ENCODE measurements at regions not wholly inside any gene's neighbourhood (a gene's known extent, or its start where the extent isn't known, plus 50 kb on each side); places are given as distances from the start of the nearest gene placed in this dataset.

DNA sequence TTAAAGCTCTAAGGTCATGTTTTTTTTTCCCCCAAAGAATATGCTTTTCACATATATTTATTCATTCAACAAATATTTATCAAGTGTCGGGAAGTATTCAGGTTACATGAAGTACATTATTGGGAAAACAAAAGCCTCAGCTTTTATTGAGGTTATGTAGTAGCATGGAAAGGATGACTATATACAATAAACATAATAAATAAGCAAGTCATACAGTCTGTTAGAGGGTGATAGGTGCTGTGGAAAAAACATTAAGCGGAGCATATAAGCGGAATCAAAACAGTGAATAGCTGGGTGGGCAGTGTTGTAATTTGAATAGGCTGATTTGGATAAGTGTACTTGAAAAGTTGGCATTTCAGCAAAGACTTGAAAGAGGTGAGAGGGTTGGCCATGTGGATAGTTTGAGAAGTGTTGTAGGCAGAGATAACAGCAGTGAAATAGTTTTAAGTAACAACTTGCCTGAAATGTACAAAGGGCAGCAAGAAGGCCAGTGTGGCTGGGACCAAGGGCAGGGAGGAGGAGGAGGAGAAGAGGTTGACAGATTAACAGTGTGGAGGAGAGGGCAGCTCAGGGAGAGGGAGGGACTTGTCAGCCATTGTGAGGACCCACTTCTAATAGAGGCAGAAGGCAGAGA, 558.7 kb downstream of the SPRY1 start:
- DNase-seq, result no peak

DNA sequence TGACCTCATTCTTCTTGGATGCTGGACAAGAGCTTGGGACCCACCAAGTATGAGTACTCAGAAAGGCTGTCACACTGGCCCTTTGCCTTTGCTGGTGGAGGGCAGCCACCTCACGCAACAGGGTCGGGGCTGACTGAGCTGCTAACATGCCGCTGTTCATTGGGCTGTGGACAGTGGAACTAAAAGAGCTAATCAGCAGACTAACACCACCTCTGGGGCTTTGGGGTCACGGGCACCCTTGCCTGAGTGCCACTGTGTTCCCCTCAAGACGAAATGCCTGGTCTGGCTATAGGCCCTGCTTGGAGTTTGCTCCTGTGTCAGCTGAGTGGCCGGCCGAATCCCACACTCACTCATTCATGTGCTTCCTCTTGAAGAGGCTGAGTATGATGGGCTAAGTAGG, 559.6 kb downstream of the SPRY1 start:
- no peak for DNase-seq

DNA sequence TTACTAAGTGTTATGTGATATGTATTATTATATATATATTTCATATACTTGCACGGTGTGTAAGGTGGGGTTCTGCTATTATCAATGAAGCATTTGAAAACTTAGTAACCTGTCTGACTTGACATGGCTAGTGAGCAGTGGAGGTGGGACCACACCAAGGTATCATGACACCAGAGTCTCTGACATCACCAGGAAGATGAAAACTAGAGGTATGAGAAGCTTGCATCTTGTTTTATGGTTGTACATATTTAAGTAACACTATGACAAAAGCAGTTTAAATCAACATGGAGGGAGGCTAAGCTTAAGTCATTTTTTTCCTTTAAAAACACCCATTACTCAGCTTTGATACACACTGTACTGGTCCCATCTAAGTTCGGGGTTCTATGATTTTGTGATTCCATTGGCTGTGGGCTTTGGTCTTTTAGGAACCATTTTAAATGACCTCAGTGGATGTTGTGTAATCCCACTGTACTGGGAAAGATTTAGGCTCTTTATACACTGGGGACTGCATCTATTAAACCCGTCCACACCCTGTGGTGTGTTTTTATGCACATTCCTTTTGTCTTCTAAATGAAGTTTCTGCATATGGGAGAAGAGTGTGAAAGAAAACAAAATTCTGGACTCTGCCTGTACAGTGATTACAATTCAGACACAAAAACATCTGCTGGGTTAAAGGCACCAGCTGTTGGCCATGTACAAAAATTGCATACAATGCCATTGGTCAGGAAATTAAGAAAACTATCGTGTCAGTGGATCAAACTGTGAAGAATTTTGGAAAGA, 570.6 kb downstream of the SPRY1 start:
- no peak for DNase-seq

DNA sequence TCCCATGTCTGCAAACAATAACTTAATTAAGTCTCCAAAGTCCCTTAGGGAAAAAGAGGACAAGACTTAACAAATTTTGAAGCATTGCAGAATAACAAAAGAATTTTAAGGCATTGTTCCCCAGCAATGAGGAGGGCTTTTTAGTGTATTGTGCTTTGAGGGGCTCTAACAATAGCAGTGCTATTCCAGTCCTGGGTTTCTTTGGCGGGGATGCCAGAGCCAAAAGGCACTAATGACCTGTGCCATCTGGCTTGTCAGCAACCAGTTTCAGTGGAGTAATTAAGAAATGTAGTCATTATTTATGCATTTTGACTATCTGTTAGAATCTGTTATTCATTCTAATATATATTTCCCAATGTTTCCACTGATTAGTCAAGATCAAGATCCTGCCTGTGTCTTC, 575.4 kb downstream of the SPRY1 start:
- DNase-seq, result no peak

DNA sequence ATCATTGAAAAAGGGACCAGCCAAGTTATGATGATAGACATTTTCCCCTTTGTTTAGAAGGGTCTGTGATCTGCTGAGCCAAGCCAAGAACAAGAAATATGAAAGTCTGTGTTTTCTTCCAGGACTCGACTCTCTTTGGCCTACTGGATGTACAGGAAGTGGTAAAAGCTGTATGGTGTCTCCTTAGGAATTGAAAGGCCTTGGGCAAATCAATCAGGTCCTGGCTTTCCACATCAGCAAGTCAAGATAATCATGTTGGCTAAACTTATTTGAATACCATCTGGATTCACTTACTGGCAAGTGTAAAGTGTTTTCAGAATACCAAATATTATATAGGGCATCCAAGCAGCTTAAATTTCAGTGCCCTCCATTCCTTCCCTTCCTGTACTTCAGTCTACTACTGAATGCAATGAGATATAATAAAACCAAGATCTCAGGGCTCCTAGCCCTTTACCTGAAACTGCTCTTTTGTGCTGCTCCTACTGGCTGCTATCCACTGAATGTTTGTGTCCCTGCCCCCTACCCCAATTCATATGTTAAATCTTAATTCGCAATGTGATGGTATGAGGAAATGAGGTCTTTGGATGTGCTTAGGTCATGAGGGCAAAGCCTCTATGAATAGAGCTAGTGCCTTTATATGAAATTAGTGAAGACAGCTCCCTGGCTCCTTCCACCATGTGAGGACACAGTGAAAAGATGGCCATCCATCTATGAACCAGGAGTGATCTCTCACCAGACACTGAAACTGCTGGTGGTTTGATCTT, 578.0 kb downstream of the SPRY1 start:
- no peak for DNase-seq

DNA sequence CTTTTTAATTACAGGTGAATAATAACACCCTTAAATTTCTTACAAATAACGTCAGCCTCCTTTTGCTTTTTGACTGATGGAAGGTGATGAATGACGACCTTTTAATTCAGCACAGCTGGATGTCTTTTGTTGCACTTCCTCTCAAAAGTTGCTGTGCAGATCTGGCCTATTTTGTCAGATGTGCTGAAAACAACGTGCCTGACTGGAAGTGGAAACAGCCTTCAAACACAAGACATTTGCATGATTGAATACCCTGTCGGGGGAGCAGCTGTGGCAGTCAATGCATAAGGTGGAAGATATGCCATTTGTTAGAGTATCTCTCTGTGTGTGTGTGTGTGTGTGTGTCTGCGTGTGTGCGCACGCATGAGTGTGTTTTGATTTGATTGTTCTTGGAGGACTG, 579.7 kb downstream of the SPRY1 start:
- DNase-seq, result no peak

DNA sequence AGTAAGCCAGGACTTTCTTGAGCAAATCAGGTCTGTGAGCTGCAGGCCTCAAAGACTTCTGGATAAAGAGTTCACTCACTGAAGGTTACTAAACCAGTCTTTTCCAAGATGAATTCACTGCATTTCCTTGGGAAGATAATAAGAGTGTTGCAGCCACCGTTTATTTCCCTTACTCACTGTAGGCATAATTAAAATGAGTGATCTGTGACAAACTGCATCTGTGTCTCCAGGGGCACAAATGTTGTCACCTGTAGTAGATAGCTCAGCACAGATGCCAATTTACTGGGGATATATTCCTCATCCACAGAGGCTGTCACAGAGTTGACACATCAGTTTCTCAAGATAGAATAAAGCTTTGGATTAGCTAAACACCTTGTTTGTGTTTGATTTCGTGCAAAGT, 580.2 kb downstream of the SPRY1 start:
- no peak for DNase-seq

DNA sequence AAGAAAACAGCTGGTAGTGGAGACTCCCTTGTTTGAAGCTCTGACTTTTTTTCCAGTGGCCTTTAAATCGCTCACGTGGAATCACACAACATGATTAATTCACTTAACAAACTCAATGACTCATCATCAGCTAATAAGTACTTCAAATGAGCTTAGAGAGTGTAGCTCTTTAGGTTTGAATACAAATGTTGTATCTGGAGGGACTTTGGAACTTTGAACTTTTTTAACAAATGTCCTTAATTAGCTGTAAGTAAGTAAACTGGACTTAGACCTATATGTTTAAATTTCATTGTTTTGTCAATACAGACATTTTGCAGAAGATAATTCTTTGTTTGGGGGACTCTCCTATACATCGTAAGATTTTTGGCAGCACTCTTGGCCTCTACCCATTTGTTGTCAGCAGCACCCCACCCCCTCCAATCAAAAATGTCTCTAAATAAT, 581.1 kb downstream of the SPRY1 start:
- no peak for DNase-seq

DNA sequence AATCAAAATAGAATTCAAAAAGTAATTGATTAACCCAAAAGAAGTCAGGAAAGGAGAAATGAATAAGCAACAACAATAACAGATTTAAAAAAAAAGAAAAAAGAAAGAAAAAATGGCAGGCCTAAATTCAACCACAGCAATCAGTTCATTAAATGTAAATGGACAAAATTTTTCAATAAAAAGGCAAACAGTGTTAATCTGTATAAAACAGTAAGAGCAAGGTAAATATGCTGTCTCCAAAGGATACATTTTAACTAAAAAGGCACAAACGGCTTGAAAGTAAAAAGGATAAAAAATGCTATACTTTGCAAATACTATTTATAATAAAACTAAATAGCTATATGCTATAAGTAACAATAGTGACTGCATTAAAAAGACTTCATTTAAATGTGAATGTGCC, 582.0 kb downstream of the SPRY1 start:
- no peak for DNase-seq

DNA sequence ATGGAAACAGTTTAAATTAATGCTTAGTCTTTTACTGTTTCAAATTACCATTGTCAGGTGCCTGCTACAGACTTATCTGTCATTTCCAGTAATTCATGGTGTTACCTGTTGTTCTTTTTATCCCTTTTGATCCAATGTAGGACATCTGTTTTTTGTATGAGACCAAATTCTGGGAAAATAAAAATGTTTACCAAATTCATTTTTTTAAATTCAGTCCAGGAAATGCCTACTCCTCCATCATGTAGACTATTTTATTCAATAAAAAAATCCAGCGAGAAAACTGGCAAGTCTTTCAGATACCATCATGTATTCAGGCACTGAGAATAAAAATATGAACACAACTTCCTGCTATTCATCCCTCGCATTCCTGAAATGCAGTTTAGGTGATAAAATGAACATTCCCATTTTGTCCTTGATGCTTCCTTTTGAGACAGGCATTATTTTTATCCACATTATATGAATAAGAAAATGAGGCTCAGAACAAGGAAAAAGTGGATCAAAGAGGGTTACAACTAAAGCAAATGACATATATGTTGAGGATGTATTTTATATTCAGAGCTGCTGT, 584.2 kb downstream of the SPRY1 start:
- DNase-seq, result no peak

DNA sequence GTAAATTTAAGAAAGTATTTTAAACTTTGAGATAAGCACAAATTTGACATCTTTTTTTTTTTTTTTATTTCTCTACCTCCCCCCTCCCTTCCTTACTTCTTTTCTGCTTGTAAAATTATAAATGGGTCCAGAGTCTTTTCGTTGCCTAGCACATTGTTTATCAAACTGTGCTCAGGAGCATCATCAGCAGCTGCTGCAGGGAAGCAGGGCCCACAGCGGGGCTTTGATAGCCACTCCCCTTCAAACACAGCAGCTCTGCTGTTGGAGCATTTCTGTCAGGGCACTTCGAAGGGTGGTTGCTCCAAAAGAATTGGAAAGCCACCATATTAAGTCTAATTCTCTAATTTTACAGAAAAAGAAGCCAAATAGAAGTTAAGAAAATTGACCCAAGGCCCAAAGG, 588.3 kb downstream of the SPRY1 start:
- no peak for DNase-seq

DNA sequence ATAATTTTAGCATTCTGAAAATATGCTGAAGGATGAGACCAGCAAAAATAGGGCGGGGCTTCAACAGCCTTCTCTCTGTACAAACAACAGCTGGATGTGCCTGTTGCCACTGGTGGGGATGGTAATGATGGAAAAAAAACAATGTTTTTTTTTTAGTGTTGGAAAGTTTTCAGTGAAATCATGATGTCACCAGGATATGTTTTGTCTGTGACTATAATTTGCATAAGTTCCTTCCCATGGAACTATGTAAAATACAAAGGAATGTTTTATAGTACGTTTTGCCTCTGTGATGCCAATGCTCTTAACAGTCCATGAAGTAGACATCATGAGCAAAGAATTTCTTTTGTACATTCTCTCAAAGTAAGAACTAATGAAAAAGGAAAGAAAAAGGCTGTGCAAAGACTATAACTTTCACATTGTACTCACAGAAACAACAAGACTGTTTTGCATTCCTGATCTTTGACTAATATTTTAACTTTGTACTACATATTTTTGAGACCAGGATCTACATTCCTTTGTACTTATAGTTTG, 589.7 kb downstream of the SPRY1 start:
- no peak for DNase-seq

DNA sequence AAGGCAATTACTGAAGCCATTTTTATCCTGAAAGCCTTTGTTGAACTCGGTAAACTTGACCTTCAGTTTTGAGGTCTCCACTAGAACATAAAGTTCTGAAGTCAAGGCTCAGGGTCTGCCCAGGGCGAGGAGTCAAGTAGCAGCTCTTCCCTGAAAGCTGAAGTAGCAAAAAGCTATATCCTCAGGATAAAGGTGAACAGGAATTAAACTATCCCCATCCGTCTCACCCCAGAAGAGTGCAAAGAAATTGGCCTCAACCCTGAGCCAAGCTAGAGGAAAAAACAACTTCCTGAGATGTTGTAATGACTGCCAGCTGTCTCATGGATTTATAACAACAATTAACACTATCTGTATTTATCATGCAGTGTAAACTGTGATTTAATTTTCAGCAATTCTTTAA, 590.8 kb downstream of the SPRY1 start:
- no peak for DNase-seq

DNA sequence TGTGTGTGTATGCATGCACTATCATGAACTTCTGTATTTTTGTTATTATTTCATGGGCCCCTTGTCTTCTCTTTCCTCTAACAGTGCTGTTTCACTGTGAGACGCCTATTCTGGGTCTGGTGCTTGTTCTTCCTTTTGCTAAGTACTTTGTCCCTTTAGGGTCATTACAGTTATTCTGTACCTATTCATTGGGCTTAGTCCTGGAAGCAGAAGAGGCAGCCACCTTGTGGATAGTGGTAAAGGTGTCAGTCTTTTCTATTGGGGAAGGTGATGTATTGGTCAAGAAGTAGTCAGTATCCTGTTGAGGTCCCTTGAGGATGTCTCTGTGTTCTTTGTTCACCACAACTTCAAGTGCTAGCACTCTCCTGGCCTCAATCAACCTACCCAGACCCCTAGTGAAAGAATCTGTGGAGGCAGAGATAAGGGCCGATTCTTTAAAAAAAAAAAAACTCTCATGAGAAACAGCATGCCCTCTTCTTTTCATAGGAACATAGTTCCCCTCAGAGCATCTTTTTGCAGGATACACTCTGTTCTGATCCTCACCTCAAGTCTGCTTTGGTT, 593.8 kb downstream of the SPRY1 start:
- no peak for DNase-seq

DNA sequence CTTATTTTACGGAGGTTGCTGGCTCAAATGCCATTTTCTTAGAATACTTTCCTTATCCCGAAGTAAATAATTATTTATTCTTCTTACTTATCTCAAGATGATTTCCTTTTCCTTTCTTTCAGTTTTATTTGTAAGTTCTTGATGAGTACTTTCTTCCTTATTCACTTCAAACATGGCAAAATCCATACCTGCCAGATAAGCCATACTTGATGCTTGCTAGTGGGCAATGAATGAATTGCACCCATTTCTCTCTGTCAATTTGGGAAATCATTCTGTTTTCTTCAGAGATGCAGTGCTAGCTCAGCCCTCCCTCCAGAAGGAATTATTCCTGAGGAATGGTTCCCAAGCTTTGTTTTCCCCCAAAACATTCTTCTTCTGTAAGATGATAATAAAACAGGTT, 598.3 kb downstream of the SPRY1 start:
- DNase-seq, result no peak

DNA sequence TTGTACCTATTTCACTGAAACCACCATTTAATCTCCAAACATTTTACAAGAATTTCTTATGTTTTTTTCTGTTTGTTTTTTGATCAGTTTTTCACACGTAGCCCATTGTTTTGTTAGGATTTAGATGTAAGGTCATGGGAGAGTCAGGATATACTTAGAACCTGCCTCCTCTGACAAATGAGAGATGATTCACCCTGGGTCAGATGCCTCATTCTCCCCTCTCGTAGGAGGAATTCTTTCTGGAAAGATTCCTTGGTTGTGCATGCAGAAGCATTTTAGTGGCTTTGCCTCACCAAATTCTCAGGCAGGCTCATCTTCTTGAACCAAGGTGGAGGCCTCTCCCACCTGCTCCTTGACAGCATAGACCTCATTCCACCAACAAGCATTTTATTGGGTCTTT, 599.3 kb downstream of the SPRY1 start:
- no peak for DNase-seq

DNA sequence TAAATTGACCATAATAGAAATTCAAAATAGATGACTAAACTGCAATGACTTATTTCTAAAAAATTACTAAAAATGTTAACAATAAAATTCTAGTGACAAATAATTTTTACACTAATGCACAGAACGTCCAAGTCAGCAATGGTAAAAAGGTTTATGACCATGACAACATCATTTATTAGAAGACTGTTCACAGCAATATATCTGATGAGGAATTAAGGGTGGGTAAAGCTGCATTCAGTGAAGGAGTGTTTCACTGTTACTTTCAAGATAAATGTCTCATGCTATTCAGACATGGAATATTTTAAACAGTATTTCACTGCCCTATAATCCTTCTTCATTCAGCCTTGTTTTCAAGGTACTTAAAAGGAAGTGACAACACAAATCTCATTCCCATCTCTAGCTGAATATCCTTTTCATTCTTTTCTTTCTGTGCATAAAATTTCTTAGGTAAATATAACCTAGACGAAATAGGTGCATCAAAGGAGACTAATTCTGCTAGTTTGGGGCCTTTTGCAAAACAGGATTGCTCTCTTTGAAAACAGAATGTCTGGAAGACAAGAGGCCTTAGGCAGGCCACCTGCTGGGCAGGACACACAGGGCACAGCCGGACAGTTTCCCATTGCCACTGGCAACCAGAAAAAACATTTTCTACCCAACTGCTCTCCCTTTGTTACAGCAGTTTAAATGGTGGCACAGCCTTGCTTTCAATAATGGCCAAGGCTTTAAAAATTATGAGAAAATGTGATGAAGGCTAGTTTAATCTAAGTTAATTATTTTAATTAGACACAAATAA, 600.3 kb downstream of the SPRY1 start:
- no peak for DNase-seq

DNA sequence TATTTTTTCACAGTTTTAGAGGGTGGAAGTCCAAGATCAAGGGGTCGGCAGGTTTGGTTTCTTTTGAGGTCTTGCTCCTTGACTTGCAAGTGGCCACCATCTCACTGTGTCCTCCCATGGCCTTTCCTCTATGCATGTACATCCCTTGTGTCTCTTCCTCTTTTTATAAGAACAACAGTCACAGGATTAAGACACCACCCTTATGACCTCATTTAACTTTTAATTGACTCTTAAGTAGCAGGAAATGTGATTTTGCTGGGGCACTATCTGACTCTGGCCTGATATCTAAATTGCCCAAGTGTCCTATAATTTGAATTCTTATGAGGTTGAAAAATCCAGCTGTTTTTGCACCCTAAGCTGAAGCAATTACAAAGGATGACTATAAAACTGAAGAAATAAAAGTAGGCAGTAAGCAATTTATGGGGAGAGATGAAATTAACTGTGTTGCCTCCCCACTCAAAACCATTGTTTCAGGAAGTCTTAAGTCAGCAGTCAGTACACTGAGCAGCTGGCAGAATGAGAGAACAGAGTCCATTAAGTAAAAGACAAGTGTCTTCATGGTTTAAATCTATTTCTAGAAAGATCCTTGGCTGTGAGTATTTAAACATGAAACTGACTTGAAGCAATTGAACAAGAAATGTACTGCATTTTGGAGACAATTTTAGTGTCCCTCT, 601.3 kb downstream of the SPRY1 start:
- DNase-seq, result no peak

DNA sequence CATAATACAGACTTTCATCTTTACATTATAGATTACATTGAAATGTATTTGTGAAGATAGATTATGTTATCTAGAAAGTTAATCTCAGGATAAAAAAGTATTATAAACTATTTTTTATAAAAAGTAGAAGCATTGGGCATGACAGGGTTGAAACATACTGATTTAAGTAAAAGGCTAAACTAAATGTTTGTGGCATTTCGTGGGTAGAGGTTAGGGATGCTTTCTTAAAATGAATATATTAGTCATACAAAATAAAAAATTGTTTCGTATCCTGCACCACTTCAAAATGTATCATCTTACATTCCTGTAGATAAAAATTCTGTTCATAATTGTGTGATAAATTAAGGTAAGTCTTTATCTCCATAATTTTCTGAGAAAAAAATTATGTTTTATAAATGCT, 603.6 kb downstream of the SPRY1 start:
- no peak for DNase-seq

DNA sequence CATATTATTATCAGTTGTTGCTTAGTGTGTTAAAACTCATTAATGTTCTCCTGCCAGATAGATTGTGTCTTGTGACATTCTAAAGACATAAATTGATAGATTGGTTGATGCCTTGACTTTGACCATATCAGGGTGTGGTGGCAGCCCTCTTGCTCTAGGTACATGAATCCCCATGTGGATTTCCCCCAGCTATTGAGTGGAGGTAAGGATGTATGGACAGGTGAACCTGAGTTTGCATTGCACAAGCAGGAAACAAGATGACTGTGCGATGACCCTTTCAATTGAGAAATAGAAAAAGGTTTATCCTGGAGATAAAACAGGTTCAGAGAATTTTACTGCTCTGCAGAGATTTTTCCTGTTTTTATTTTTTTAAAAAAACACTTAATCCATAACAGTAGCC, 619.2 kb downstream of the SPRY1 start:
- DNase-seq, result no peak

DNA sequence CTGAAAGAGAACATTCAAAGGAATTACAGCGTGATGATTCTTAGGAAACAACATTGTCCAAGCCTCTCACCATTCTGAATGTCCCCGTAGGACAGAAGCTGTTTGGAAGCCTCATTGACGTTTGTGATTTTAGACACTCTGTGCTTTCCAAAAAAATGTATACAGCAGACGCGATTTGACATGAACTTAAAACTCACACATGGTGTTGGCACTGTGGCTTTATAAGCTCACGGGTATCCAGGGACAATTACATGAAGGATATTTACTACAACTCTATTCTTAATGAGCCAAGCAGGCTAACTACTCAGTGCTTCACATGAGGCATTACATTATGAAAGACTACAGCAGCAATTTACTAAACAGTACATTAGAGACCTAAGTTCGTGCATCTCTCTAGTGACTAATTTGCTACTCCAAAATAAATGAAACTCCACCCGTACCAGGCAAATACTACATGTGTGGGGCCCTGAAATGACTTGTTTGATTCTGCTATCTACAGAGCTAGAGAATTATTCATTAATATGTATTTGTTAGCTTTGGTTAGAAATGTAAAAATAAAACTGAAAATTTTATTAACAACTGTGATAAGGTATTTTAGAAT, 620.7 kb downstream of the SPRY1 start:
- DNase-seq, result no peak
